Gastroesophageal sphincter (tissue), 4 donors: ENCODE measurements at regions not wholly inside any gene's neighbourhood (a gene's known extent, or its start where the extent isn't known, plus 50 kb on each side); places are given as distances from the start of the nearest gene placed in this dataset.

ENCODE experiments used
- ATAC-seq: fragments of 150-250 bp; one replicate; pipeline ENCODE4 v1.9.1; 2016; ENCODE audit warnings: mild to moderate bottlenecking, moderate library complexity
- H3K27ac ChIP-seq, 4 donors: fragments of 200-600 bp; sonication (generic) in 3 of 4; 1 replicate in 3 of 4; 2 replicates in 1 of 4; pipeline ENCODE4 v1.5.1; 2016 to 2019
- H3K27me3 ChIP-seq: fragments of 200-600 bp; sonication (generic); one replicate; pipeline ENCODE4 v1.5.1; 2019
- H3K36me3 ChIP-seq, 2 donors: fragments of 200-600 bp; sonication (generic); one replicate each; pipeline ENCODE4 v1.5.1; 2019; ENCODE audit warnings: control low read depth in 1 of 2
- H3K4me1 ChIP-seq, 3 donors: fragments of 200-600 bp; sonication (generic); 1 replicate in 2 of 3; 2 replicates in 1 of 3; pipeline ENCODE4 v1.5.1; 2016 to 2019; ENCODE audit warnings: control low read depth in 2 of 3
- H3K4me3 ChIP-seq, 2 donors: fragments of 200-600 bp; sonication (generic); one replicate each; pipeline ENCODE4 v1.5.1; 2019; ENCODE audit warnings: mild to moderate bottlenecking in 1 of 2, moderate library complexity in 1 of 2
- H3K9me3 ChIP-seq, 3 donors: fragments of 200-600 bp; sonication (generic); one replicate each; pipeline ENCODE4 v1.5.1; 2017 to 2019; ENCODE audit warnings: control low read depth in 2 of 3
- EP300 ChIP-seq: sonication (generic); formaldehyde crosslinking; IDR thresholded peaks from one replicate; pipeline ENCODE4 v1.6.1; 2017; ENCODE audit warnings: antibody characterized with exemption, mild to moderate bottlenecking
- POLR2A ChIP-seq, 2 donors: fragments of 450-650 bp; IDR thresholded peaks; one replicate each; pipeline ENCODE4 v1.6.1; 2017; ENCODE audit warnings: antibody characterized with exemption in 2 of 2, mild to moderate bottlenecking in 2 of 2, moderate library complexity in 1 of 2
- POLR2AphosphoS5 ChIP-seq: sonication (generic); formaldehyde crosslinking; IDR thresholded peaks from one replicate; pipeline ENCODE4 v1.6.1; 2017; ENCODE audit warnings: antibody characterized with exemption
- WGBS, 2 donors: methylation state at CpG; one replicate each; pipeline ENCODE4 v1.1.5; 2018; ENCODE audit warnings: low coverage in 1 of 2; 5-methylcytosine and 5-hydroxymethylcytosine counted together
- TF ChIP-seq, protein P1 (sequence below), 4 experiments: fragments of 200-600 bp in 2 of 4; fragments of 450-650 bp in 2 of 4; sonication (generic) in 1 of 4; IDR thresholded peaks; one replicate each; pipeline ENCODE4 v1.5.1; 2017 to 2019; ENCODE audit warnings: antibody characterized with exemption in 4 of 4, mild to moderate bottlenecking in 2 of 4, moderate library complexity in 2 of 4

DNA sequence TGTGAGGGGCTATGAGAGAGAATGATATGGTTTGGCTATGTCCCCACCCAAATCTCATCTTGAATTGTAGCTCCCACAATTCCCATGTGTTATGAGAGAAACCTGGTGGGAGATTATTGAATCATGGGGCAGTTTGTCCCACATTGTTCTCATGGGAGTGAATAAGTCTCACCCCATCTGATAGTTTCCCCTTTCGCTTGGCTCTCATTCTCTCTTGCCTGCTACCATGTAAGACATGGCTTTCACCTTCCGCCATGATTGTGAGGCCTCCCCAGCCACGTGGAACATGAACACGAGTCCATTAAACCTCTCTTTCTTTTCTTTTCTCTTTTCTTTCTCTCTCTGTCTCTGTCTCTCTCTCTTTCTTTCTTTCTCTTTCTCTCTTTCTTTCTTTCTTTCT is 743.4 kb upstream of the CTNND2 start:
- H3K4me1 ChIP-seq: no peaks in the 10 kb centered on the region
- ATAC-seq: no peak
- no peak for TF ChIP-seq POLR2AphosphoS5
- TF ChIP-seq, protein P1, sequence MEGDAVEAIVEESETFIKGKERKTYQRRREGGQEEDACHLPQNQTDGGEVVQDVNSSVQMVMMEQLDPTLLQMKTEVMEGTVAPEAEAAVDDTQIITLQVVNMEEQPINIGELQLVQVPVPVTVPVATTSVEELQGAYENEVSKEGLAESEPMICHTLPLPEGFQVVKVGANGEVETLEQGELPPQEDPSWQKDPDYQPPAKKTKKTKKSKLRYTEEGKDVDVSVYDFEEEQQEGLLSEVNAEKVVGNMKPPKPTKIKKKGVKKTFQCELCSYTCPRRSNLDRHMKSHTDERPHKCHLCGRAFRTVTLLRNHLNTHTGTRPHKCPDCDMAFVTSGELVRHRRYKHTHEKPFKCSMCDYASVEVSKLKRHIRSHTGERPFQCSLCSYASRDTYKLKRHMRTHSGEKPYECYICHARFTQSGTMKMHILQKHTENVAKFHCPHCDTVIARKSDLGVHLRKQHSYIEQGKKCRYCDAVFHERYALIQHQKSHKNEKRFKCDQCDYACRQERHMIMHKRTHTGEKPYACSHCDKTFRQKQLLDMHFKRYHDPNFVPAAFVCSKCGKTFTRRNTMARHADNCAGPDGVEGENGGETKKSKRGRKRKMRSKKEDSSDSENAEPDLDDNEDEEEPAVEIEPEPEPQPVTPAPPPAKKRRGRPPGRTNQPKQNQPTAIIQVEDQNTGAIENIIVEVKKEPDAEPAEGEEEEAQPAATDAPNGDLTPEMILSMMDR (IDR thresholded peaks at IDR 0.05): no peak
- WGBS, 2 donors: 80 to 83% methylated on average over 4 of the region's 4 CpGs
- H3K27ac ChIP-seq: no peak overlapping the region
- H3K4me3 ChIP-seq: no peak overlapping the region
- H3K36me3 ChIP-seq: no peaks in the 10 kb centered on the region
- H3K9me3 ChIP-seq: no peaks in the 10 kb centered on the region
- H3K27me3 ChIP-seq: no peaks in the 10 kb centered on the region

DNA sequence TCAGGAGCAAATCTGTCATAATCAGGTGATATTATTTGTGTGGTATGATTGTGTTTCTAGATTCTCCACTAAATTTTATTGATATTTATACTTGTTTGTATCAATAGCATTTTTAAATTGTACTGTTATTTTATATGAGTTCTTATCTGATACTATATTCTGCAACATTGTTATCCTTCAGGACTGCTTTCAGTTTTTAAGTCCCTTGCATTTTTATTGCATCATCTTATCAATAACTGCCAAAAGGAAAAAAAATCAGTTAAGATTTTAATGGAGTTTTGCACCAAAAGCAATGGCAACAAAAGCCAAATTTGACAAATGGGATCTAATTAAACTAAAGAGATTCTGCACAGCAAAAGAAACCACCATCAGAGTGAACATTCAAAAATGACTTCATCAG is 741.3 kb upstream of the CTNND2 start:
- TF ChIP-seq, protein P1 (IDR thresholded peaks at IDR 0.05): no peak
- TF ChIP-seq EP300: no peak
- no peak for TF ChIP-seq POLR2AphosphoS5
- no peak for TF ChIP-seq POLR2A (IDR thresholded peaks at IDR 0.05)
- no peaks in the 10 kb centered on the region for H3K27me3 ChIP-seq
- ATAC-seq: no peak

DNA sequence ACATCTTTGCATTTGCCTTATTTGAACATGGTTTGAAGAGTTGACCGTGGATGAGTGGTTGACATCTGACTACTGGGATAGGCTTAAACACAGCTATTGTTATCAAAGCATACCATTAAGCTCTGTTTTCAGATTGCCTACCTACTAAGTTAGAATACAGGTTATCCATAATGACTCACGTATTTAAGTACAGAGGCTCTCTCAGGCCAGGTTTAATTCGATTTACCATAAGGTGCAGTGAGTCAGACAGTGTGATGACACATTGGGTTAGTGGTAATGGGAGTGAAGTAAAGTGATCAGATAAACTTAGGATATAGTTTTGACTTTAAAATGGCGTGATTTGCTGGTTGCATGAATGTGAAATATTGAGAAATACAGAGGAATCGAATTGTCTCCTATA is 732.0 kb upstream of the CTNND2 start:
- no peak overlapping the region for H3K4me3 ChIP-seq
- no peak for ATAC-seq
- no peak overlapping the region for H3K27ac ChIP-seq
- 65 to 84% methylated on average over 5 of the region's 5 CpGs for WGBS, 2 donors
- no peaks in the 10 kb centered on the region for H3K27me3 ChIP-seq
- no peaks in the 10 kb centered on the region for H3K36me3 ChIP-seq
- TF ChIP-seq POLR2AphosphoS5: no peak
- TF ChIP-seq POLR2A (IDR thresholded peaks at IDR 0.05): no peak
- TF ChIP-seq, protein P1 (IDR thresholded peaks at IDR 0.05): no peak
- no peak for TF ChIP-seq EP300
- no peaks in the 10 kb centered on the region for H3K4me1 ChIP-seq
- no peaks in the 10 kb centered on the region for H3K9me3 ChIP-seq

More for the DNA sequence above, 741.3 kb upstream of the CTNND2 start:
- H3K9me3 ChIP-seq: no peaks in the 10 kb centered on the region
- no peak overlapping the region for H3K4me3 ChIP-seq
- no peaks in the 10 kb centered on the region for H3K4me1 ChIP-seq
- H3K27ac ChIP-seq: no peak overlapping the region
- no peaks in the 10 kb centered on the region for H3K36me3 ChIP-seq

DNA sequence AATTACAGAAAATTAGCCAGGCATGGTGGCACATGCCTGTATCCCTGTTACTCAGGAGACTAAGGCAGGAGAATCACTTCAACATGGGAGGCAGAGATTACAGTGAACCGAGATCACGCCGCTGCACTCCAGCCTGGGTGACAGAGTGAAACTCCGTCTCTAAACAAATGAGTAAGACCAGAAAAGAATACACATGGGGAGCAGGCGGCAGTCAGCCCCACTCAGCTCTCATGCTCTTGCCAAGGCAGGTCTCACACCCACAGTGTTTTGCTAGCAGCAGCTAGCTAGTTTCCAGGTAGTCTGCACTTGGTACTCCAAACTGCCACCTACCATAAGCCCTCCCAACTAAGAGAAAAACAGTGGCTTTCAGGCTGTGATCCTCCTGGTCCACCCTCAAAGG is 722.3 kb upstream of the CTNND2 start:
- H3K27me3 ChIP-seq: no peaks in the 10 kb centered on the region
- no peaks in the 10 kb centered on the region for H3K36me3 ChIP-seq
- no peaks in the 10 kb centered on the region for H3K4me1 ChIP-seq
- TF ChIP-seq, protein P1 (IDR thresholded peaks at IDR 0.05): no peak
- TF ChIP-seq POLR2A (IDR thresholded peaks at IDR 0.05) (no peak), POLR2AphosphoS5 (no peak), EP300 (no peak)
- WGBS, 2 donors: 90% methylated on average over 2 of the region's 5 CpGs; no CpG with 5 or more reads in 1 of the 2 donors
- H3K9me3 ChIP-seq: peaks cover 0 to 14% (median 0%) of the 10 kb centered on the region in 3 donors
- ATAC-seq: no peak
- H3K4me3 ChIP-seq: no peak overlapping the region
- no peak overlapping the region for H3K27ac ChIP-seq

DNA sequence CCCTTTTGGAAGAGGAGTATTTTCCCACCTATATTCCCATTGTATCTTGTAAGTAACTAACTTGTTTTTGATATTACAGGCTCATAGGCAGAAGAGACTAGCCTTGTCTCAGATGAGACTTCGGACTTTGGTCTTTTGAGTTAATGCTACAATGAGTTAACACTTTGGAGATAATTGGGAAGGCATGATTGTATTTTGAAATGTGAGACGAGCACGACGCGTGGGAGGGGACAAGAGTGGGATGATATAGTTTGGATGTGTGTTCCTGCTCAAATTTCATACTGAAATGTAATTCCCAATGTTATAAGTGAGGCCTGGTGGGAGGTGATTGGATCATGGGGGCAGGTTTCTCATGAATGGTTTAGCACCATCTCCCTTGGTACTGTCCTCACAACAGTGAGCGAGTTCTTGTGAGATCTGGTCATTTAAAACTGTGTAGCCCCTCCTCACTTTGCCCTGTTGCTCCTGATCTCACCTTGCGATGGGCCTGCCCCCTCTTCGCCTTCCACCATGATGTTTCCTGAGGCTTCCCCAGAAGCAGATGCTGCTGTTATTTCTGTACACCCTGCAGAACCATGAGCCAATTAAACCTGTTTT is 721.5 kb upstream of the CTNND2 start:
- ATAC-seq: no peak
- no peaks in the 10 kb centered on the region for H3K36me3 ChIP-seq
- 73 to 78% methylated on average over 6 to 7 of the region's 8 CpGs for WGBS, 2 donors
- no peak overlapping the region for H3K4me3 ChIP-seq
- no peaks in the 10 kb centered on the region for H3K4me1 ChIP-seq
- peaks cover 0 to 14% (median 0%) of the 10 kb centered on the region in 3 donors for H3K9me3 ChIP-seq
- no peak for TF ChIP-seq EP300
- TF ChIP-seq, protein P1 (IDR thresholded peaks at IDR 0.05): no peak
- no peak for TF ChIP-seq POLR2A (IDR thresholded peaks at IDR 0.05)
- no peak for TF ChIP-seq POLR2AphosphoS5
- H3K27ac ChIP-seq: no peak overlapping the region
- H3K27me3 ChIP-seq: no peaks in the 10 kb centered on the region
